ENCODE measurements at regions not wholly inside any gene's neighbourhood (a gene's known extent, or its start where the extent isn't known, plus 50 kb on each side); places are given as distances from the start of the nearest gene placed in this dataset.

DNA sequence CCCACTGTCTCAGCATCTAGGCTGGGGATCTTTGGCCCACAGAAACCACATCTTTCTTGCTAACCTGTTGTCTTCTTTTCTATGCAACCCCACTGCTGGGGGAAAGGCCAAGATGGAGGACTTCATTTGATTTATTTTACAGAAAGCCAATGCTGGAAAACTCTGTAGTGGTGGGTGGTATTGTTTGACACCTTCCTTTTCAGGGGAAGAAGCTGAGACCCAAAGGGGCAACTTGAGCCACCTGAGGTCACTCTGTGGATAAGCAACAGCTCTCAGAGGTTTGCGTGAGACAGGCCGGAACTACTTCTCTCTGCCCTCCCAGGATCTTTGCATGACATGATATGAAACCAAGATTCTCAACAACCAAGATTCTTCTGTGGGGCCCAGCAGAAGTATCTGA lies 645.2 kb downstream of the VRK1 start:
- TF ChIP-seq GABPA (IDR thresholded peaks at IDR 0.05; ENCODE audit: low read depth, low read length) = no peak
- no peak for TF ChIP-seq GABPA (CRISPR knock-in tag; IDR thresholded peaks at IDR 0.05; ENCODE audit: low read depth)
- TF ChIP-seq, protein P1, sequence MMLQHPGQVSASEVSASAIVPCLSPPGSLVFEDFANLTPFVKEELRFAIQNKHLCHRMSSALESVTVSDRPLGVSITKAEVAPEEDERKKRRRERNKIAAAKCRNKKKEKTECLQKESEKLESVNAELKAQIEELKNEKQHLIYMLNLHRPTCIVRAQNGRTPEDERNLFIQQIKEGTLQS (CRISPR knock-in tag; IDR thresholded peaks at IDR 0.05) = no peak
- TF ChIP-seq, protein P2, sequence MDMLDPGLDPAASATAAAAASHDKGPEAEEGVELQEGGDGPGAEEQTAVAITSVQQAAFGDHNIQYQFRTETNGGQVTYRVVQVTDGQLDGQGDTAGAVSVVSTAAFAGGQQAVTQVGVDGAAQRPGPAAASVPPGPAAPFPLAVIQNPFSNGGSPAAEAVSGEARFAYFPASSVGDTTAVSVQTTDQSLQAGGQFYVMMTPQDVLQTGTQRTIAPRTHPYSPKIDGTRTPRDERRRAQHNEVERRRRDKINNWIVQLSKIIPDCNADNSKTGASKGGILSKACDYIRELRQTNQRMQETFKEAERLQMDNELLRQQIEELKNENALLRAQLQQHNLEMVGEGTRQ (IDR thresholded peaks at IDR 0.05; ENCODE audit: low read depth, low read length) = no peak
- TF ChIP-seq, protein P2 (CRISPR knock-in tag; IDR thresholded peaks at IDR 0.05; ENCODE audit: borderline replicate concordance) = no peak
- TF ChIP-seq MAFF (IDR thresholded peaks at IDR 0.05; ENCODE audit: low read depth, low read length) = no peak
- no peak for TF ChIP-seq CBFB (CRISPR knock-in tag; IDR thresholded peaks at IDR 0.05)
- no peak for TF ChIP-seq HNF4G (IDR thresholded peaks at IDR 0.05; ENCODE audit: borderline replicate concordance, low read depth, low read length)
- no peak for TF ChIP-seq HNF4G (CRISPR knock-in tag; IDR thresholded peaks at IDR 0.05; ENCODE audit: borderline replicate concordance, low read depth)
- TF ChIP-seq SRSF9 (IDR thresholded peaks at IDR 0.05; ENCODE audit: borderline replicate concordance, insufficient read depth, low read depth, low read length, poor library complexity, severe bottlenecking) = no peak
- TF ChIP-seq POLR2A (IDR thresholded peaks at IDR 0.05; ENCODE audit: insufficient read depth in 1 of 2, low read depth in 2 of 2, low read length in 2 of 2) = no peak

Measured in HepG2 (cell line).